Neural cell (in vitro differentiated cells): ENCODE measurements at regions not wholly inside any gene's neighbourhood (a gene's known extent, or its start where the extent isn't known, plus 50 kb on each side); places are given as distances from the start of the nearest gene placed in this dataset.

Experiments used
- H2AFZ ChIP-seq: fragments of 200-600, 300-800 bp; sonication (generic), shearing (Covaris generic); 2 replicates; pipeline ENCODE4 v1.6.0; 2014; ENCODE audit warnings: low read depth, mild to moderate bottlenecking, antibody characterized with exemption, low read length, moderate library complexity
- H3F3A ChIP-seq: fragments of 200-600 bp; shearing (Covaris generic); 2 replicates; pipeline ENCODE4 v1.6.1; 2016; ENCODE audit warnings: mild to moderate bottlenecking, moderate library complexity, mixed read lengths, antibody characterized with exemption, low read length; ENCODE audit not compliant: insufficient read depth, poor library complexity, severe bottlenecking
- H3K27ac ChIP-seq: fragments of 200-600, 300-800 bp; sonication (generic), shearing (Covaris generic); 2 replicates; pipeline ENCODE4 v1.5.1; 2014; ENCODE audit warnings: mild to moderate bottlenecking, low read length, moderate library complexity
- H3K27me3 ChIP-seq: fragments of 300-800, 200-600 bp; sonication (generic), shearing (Covaris generic); 2 replicates; pipeline ENCODE4 v1.6.0; 2014; ENCODE audit warnings: mild to moderate bottlenecking, low read depth, low read length, moderate library complexity; ENCODE audit not compliant: insufficient read depth
- H3K36me3 ChIP-seq: fragments of 300-800, 200-600 bp; sonication (generic), shearing (Covaris generic); 2 replicates; pipeline ENCODE4 v1.5.1; 2014; ENCODE audit warnings: mild to moderate bottlenecking, antibody characterized with exemption, low read length, moderate library complexity; ENCODE audit not compliant: insufficient read depth
- H3K4me2 ChIP-seq: fragments of 300-800, 200-600 bp; sonication (generic), shearing (Covaris generic); 2 replicates; pipeline ENCODE4 v1.6.0; 2014; ENCODE audit warnings: mild to moderate bottlenecking, low read length
- H3K4me3 ChIP-seq: fragments of 300-800, 200-600 bp; sonication (generic), shearing (Covaris generic); 2 replicates; pipeline ENCODE4 v1.5.1; 2014; ENCODE audit warnings: mild to moderate bottlenecking, low read length, moderate library complexity
- H3K79me2 ChIP-seq: fragments of 200-600 bp; shearing (Covaris generic); replicated peaks from 2 replicates; pipeline ENCODE4 v1.6.0; 2014; ENCODE audit warnings: mild to moderate bottlenecking, low read length, moderate library complexity; ENCODE audit not compliant: insufficient read depth
- H3K9ac ChIP-seq: fragments of 300-800, 200-600 bp; sonication (generic), shearing (Covaris generic); 2 replicates; pipeline ENCODE4 v1.6.1; 2016; ENCODE audit warnings: mild to moderate bottlenecking, low read length, mixed read lengths
- H3K9me2 ChIP-seq: fragments of 200-600 bp; shearing (Covaris generic); 2 replicates; pipeline ENCODE4 v1.6.1; 2016; ENCODE audit warnings: mild to moderate bottlenecking, low read length, mixed read lengths; ENCODE audit not compliant: insufficient read depth
- H3K9me3 ChIP-seq: fragments of 200-600, 300-800 bp; sonication (generic), shearing (Covaris generic); 2 replicates; pipeline ENCODE4 v1.6.1; 2016; ENCODE audit warnings: mild to moderate bottlenecking, mixed run types, low read length, moderate library complexity, mixed read lengths
- H4K20me1 ChIP-seq: fragments of 200-600 bp; shearing (Covaris generic); 2 replicates; pipeline ENCODE4 v1.6.1; 2016; ENCODE audit warnings: mild to moderate bottlenecking, mixed run types; ENCODE audit not compliant: insufficient read depth
- EP300 ChIP-seq: fragments of 450-650 bp; conservative IDR thresholded peaks from 2 replicates; pipeline ENCODE4 v1.6.1; 2014; ENCODE audit warnings: antibody characterized with exemption, mild to moderate bottlenecking, moderate library complexity; ENCODE audit not compliant: poor library complexity, severe bottlenecking
- EZH2 ChIP-seq: fragments of 200-600, 300-800 bp; shearing (Covaris generic), sonication (generic); IDR thresholded peaks from 2 replicates; pipeline ENCODE4 v1.6.1; 2014; ENCODE audit warnings: antibody characterized with exemption, low read length, borderline replicate concordance, mild to moderate bottlenecking; ENCODE audit not compliant: insufficient read depth, poor library complexity, severe bottlenecking
- MXI1 ChIP-seq: fragments of 450-650 bp; conservative IDR thresholded peaks from 2 replicates; pipeline ENCODE4 v1.6.1; 2014; ENCODE audit warnings: antibody characterized with exemption, mild to moderate bottlenecking; ENCODE audit not compliant: poor library complexity, severe bottlenecking
- POLR2AphosphoS5 ChIP-seq: IDR thresholded peaks from 2 replicates; pipeline ENCODE4 v1.6.1; 2012
- RAD21 ChIP-seq: fragments of 450-650 bp; conservative IDR thresholded peaks from 2 replicates; pipeline ENCODE4 v1.6.1; 2014; ENCODE audit warnings: antibody characterized with exemption, mild to moderate bottlenecking, moderate library complexity
- REST ChIP-seq: IDR thresholded peaks from 2 replicates; pipeline ENCODE4 v1.6.1; 2012; ENCODE audit warnings: borderline replicate concordance
- SMC3 ChIP-seq: fragments of 450-650 bp; conservative IDR thresholded peaks from 2 replicates; pipeline ENCODE4 v1.6.1; 2014; ENCODE audit warnings: antibody characterized with exemption, mild to moderate bottlenecking, moderate library complexity; ENCODE audit not compliant: poor library complexity
- TAF1 ChIP-seq: IDR thresholded peaks from 2 replicates; pipeline ENCODE4 v1.6.1; 2012; ENCODE audit warnings: low read depth
- small RNA-seq, 3 experiments: library from RNA; depleted of rRNA; stranded (forward); fragments of <200 nt; gene quantifications; one replicate each; pipeline ENCODE3, GENCODE V24; 2012
- TF ChIP-seq, protein P1 (sequence below): fragments of 450-650 bp; IDR thresholded peaks from 2 replicates; pipeline ENCODE4 v1.5.1; 2014; ENCODE audit warnings: antibody characterized with exemption, mild to moderate bottlenecking, moderate library complexity; ENCODE audit not compliant: poor library complexity, severe bottlenecking

DNA sequence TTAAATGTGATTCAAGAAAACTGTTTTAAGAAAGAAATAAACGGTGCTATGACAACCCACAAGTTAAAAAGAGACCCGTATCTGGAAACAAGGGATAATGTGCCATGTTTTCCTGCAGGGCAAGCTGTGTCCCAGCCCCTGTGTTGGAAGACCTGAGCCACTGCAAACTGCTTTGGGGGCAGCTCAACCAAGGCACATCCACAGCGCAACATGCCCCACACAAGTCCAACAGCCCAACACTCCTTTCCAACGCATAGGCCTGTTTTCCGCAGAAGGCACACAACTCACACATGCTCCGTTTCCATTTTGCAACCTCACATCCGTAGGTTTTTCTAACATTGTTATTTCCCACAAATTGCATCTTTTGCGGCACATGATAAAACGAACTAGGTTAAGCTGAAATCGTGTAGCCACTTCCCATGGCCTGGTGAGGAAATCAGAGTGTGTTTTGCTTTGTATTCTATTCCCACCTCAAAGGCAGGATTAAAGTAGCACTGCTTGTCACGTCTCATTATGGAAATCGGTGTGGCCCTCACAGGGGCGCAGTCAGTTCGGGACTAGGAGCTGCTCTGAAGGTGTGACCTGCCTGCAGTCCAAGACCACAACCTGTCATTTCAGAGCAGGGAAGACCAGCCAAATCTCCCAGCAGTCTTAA is 50.5 kb upstream of the ZNF516 start:
- no peak overlapping the region for H3K4me2 ChIP-seq

DNA sequence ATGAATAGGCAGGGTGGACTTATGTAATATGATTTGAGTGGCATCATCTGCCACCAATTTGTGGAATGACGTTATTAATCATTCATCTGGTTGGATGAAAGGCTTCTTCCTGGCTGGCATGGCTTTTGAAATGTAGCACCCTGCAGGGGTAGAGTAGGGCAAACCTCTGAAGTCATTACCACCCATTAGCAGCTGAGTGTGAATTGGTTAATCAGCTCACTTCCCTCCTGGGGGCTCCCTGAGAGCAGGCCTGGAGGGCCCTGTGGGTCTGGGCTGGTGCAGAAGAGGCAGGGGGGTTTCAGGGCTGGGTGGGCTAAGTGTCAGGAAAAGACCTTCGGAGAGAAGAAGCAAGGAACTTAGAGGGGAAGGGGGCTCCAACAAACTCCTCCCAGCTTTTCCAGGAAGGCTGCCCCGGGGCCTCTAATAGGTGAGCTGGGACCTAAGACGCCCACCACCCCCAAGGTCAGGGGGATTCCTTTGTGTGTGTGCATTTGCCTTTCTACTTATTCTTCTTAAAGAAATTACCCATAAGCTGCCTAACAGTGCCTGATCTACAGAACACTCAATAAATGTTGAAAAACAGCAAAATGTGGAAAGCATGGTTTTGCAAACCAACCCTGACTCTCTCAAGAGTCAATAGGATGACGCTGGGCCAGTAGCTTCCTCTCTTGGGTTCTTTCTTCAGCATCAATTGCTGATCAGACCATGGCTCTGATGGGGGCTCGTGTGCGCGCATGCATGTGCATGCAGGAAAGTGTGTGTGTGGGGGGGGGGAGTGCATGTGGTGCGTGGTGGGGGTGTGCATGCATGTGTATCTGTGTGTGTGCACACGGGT is 49.7 kb upstream of the ZNF516 start:
- no peaks in the 10 kb centered on the region for H3K9me2 ChIP-seq
- no peak for TF ChIP-seq REST
- no peak for TF ChIP-seq SMC3
- TF ChIP-seq TAF1 = no peak
- TF ChIP-seq EZH2 = no peak
- TF ChIP-seq RAD21 = no peak
- TF ChIP-seq, protein P1, sequence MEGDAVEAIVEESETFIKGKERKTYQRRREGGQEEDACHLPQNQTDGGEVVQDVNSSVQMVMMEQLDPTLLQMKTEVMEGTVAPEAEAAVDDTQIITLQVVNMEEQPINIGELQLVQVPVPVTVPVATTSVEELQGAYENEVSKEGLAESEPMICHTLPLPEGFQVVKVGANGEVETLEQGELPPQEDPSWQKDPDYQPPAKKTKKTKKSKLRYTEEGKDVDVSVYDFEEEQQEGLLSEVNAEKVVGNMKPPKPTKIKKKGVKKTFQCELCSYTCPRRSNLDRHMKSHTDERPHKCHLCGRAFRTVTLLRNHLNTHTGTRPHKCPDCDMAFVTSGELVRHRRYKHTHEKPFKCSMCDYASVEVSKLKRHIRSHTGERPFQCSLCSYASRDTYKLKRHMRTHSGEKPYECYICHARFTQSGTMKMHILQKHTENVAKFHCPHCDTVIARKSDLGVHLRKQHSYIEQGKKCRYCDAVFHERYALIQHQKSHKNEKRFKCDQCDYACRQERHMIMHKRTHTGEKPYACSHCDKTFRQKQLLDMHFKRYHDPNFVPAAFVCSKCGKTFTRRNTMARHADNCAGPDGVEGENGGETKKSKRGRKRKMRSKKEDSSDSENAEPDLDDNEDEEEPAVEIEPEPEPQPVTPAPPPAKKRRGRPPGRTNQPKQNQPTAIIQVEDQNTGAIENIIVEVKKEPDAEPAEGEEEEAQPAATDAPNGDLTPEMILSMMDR = no peak
- no peak for TF ChIP-seq EP300
- no peak for TF ChIP-seq MXI1
- no peak for TF ChIP-seq POLR2AphosphoS5

More for the DNA sequence above, 50.5 kb upstream of the ZNF516 start:
- Histone ChIP-seq H2AFZ (no peak overlapping the region), H3K36me3 (no peaks in the 10 kb centered on the region), H3F3A (no peaks in the 10 kb centered on the region), H3K27me3 (no peaks in the 10 kb centered on the region), H3K9me2 (no peaks in the 10 kb centered on the region), H3K9ac (no peak overlapping the region), H3K4me3 (no peak overlapping the region), H3K79me2 (no peaks in the 10 kb centered on the region), H4K20me1 (no peaks in the 10 kb centered on the region), H3K9me3 (no peaks in the 10 kb centered on the region), H3K27ac (no peak overlapping the region)
- TF ChIP-seq POLR2AphosphoS5 (no peak), SMC3 (no peak)

More for the DNA sequence above, 49.7 kb upstream of the ZNF516 start:
- H3K36me3 ChIP-seq = no peaks in the 10 kb centered on the region
- H3K9me3 ChIP-seq = no peaks in the 10 kb centered on the region
- H3K9ac ChIP-seq = no peak overlapping the region
- H2AFZ ChIP-seq = no peak overlapping the region
- H3K27me3 ChIP-seq = no peaks in the 10 kb centered on the region
- H3F3A ChIP-seq = no peaks in the 10 kb centered on the region
- H3K27ac ChIP-seq = no peak overlapping the region
- no peak overlapping the region for H3K4me3 ChIP-seq
- H3K79me2 ChIP-seq = no peaks in the 10 kb centered on the region
- H3K4me2 ChIP-seq = no peak overlapping the region
- no peaks in the 10 kb centered on the region for H4K20me1 ChIP-seq

Small RNAs in the stretch of these regions (small RNA-seq; reads per million reads assigned to genes)
- 0 reads per million in 3 experiments for gene AC139085.1
